ENCODE measurements at regions not wholly inside any gene's neighbourhood (a gene's known extent, or its start where the extent isn't known, plus 50 kb on each side); places are given as distances from the start of the nearest gene placed in this dataset.

DNA sequence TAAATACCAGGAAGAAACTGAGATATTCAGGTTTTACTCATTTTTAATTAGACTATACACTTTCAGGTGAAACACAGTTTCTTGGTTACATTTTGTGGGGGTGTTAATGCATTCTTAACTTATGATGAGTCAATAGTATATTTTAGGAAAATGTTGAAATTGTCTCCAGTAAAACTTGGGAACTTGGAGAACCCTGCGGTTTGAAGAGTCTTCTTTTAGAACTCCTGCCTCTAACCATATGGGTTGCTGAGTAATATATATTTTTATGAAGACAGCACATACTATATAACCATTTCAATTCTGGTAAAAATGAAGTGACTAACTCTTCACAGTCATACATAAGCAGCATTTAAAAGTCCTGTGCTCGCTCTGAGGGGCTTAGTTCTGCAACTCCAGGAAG is 308.2 kb upstream of the LRATD1 start:
- no peaks in the 10 kb centered on the region for H3K9me3 ChIP-seq (replicated peaks; ENCODE audit: control insufficient read depth, low read depth, low read length)
- H3K27ac ChIP-seq (ENCODE audit: low read length): no peak overlapping the region
- no peaks in the 10 kb centered on the region for H3K36me3 ChIP-seq (ENCODE audit: control insufficient read depth, insufficient read depth, low read length)
- no peak for DNase-seq
- no peaks in the 10 kb centered on the region for H3K4me1 ChIP-seq (ENCODE audit: control insufficient read depth, insufficient read depth, low read length)
- WGBS (ENCODE audit: insufficient coverage): 50% methylated on average over 1 of the region's 2 CpGs
- H3K4me3 ChIP-seq (ENCODE audit: low read length): no peak overlapping the region
- no peaks in the 10 kb centered on the region for H3K27me3 ChIP-seq (ENCODE audit: control insufficient read depth, insufficient read depth, low read length)

DNA sequence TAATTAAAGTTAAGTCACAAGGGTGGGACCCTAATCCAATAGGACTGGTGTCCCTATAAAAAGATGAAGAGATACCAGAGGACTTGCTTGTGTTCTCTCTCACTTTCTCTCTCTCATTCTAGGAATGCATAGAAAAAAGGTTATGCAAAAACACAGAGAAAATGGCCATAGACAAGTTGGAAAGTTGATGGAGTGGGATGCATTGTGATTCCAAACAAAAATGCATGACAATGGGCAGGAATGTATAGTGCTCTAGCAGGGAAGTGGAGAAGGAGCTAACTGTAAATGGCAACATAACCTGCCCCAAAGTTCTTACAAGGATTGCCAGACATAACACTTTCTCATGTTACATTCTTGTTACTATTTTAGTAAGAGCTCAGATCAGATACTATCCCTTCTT is 301.6 kb upstream of the LRATD1 start:
- DNase-seq: no peak
- Histone ChIP-seq H3K4me1 (ENCODE audit: control insufficient read depth, insufficient read depth, low read length) (no peaks in the 10 kb centered on the region), H3K27ac (ENCODE audit: low read length) (no peak overlapping the region), H3K36me3 (ENCODE audit: control insufficient read depth, insufficient read depth, low read length) (no peaks in the 10 kb centered on the region), H3K4me3 (ENCODE audit: low read length) (no peak overlapping the region), H3K9me3 (replicated peaks; ENCODE audit: control insufficient read depth, low read depth, low read length) (no peaks in the 10 kb centered on the region), H3K27me3 (ENCODE audit: control insufficient read depth, insufficient read depth, low read length) (no peaks in the 10 kb centered on the region)

DNA sequence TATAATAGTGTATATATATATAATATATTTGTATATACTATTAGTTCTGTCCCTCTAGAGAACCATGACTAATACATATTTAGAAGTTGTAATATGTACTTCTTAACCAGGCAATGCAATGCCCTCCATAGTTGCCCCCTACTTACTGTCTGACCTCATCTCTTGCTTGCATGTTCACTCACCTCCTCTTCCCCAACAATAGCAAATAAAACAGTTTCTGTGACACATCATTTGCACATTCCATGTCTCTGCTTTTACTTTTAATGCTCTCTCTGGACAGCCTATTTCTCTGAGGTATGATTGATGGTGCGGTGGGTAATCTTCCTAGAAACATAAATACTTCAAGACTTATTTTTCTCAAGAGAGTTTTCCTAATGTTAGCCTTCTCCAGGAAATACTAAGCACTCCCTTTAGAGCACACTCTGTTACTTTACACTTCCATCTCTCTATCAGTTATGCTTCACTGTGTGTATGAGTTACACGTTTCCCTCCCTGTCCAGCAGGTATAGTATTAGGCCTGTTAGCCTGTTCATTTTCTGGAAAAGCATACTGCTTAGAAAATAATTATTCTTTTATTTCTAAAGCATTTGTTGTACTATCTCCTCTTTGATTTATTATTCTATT is 295.6 kb upstream of the LRATD1 start:
- Histone ChIP-seq H3K9me3 (replicated peaks; ENCODE audit: control insufficient read depth, low read depth, low read length) (no peaks in the 10 kb centered on the region), H3K36me3 (ENCODE audit: control insufficient read depth, insufficient read depth, low read length) (no peaks in the 10 kb centered on the region), H3K27ac (ENCODE audit: low read length) (no peak overlapping the region), H3K4me1 (ENCODE audit: control insufficient read depth, insufficient read depth, low read length) (no peaks in the 10 kb centered on the region), H3K4me3 (ENCODE audit: low read length) (no peak overlapping the region), H3K27me3 (ENCODE audit: control insufficient read depth, insufficient read depth, low read length) (no peaks in the 10 kb centered on the region)
- no CpG with 5 or more reads among the region's 2 CpGs for WGBS (ENCODE audit: insufficient coverage)
- DNase-seq: no peak

DNA sequence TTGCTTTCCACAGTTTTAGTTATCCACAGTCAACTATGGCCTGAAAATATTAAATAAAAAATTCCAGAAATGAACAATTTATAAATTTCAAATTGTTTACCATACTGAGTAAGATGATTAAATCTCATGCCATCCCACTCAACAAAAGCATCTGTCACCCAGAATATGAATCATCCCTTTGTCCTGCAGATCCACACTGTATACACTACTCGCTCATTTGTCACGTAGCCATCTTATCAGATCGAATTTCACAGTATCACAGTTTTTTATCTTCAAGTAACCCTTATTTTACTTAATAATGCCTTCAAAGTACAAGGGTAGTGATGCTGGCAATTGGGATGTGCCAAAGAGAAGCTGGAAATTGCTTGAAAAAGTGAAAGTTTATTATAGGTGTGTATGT is 291.8 kb upstream of the LRATD1 start:
- no peak overlapping the region for H3K4me3 ChIP-seq (ENCODE audit: low read length)
- H3K27ac ChIP-seq (ENCODE audit: low read length): no peak overlapping the region
- no peaks in the 10 kb centered on the region for H3K9me3 ChIP-seq (replicated peaks; ENCODE audit: control insufficient read depth, low read depth, low read length)
- H3K27me3 ChIP-seq (ENCODE audit: control insufficient read depth, insufficient read depth, low read length): no peaks in the 10 kb centered on the region
- no CpG with 5 or more reads among the region's 3 CpGs for WGBS (ENCODE audit: insufficient coverage)
- no peaks in the 10 kb centered on the region for H3K36me3 ChIP-seq (ENCODE audit: control insufficient read depth, insufficient read depth, low read length)
- no peak for DNase-seq
- no peaks in the 10 kb centered on the region for H3K4me1 ChIP-seq (ENCODE audit: control insufficient read depth, insufficient read depth, low read length)

DNA sequence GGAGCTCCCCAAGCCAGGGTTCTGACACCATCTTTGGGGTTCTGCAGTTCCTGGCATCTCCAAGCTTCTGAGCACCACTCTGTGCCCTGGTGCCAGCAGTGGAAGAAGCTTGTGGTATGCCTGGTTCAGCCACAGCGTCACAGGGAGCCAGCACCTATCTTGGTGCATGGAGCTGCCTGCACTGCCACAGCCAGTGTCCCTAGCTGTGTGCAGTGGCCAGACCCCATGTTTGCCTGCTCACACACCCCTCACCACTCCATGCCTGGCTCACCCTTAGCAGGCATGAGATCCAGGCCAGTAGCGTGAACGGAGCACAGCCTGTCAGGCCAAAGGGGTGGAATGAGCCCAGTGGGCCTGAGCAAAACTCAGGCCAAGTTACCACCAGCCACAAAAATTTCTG is 290.2 kb upstream of the LRATD1 start:
- H3K27ac ChIP-seq (ENCODE audit: low read length): no peak overlapping the region
- no peaks in the 10 kb centered on the region for H3K36me3 ChIP-seq (ENCODE audit: control insufficient read depth, insufficient read depth, low read length)
- 100% methylated on average over 1 of the region's 3 CpGs for WGBS (ENCODE audit: insufficient coverage)
- no peaks in the 10 kb centered on the region for H3K9me3 ChIP-seq (replicated peaks; ENCODE audit: control insufficient read depth, low read depth, low read length)
- no peak overlapping the region for H3K4me3 ChIP-seq (ENCODE audit: low read length)
- H3K4me1 ChIP-seq (ENCODE audit: control insufficient read depth, insufficient read depth, low read length): no peaks in the 10 kb centered on the region
- DNase-seq: no peak
- no peaks in the 10 kb centered on the region for H3K27me3 ChIP-seq (ENCODE audit: control insufficient read depth, insufficient read depth, low read length)

DNA sequence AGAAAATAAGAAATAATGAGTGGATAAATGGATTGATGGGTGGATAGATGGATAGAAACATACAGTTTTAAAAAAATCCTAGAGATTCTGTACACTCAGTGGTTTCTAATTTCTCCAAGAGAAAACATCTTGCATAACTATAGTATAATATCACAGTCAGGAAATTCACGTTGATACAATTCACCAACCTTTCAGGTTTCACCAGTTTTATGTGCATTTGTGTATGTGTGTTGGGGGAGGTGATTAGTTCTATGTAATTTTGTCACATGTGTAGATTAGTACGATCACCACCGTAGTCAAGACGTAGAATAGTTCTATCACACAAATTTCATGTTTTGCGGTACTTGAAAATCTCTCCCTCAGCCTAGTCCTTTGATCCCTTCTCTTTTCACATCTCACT is 288.2 kb upstream of the LRATD1 start:
- no peak overlapping the region for H3K27ac ChIP-seq (ENCODE audit: low read length)
- no peaks in the 10 kb centered on the region for H3K4me1 ChIP-seq (ENCODE audit: control insufficient read depth, insufficient read depth, low read length)
- no peaks in the 10 kb centered on the region for H3K36me3 ChIP-seq (ENCODE audit: control insufficient read depth, insufficient read depth, low read length)
- DNase-seq: no peak
- H3K4me3 ChIP-seq (ENCODE audit: low read length): no peak overlapping the region
- WGBS (ENCODE audit: insufficient coverage): 100% methylated on average over 1 of the region's 5 CpGs
- H3K9me3 ChIP-seq (replicated peaks; ENCODE audit: control insufficient read depth, low read depth, low read length): no peaks in the 10 kb centered on the region
- no peaks in the 10 kb centered on the region for H3K27me3 ChIP-seq (ENCODE audit: control insufficient read depth, insufficient read depth, low read length)

DNA sequence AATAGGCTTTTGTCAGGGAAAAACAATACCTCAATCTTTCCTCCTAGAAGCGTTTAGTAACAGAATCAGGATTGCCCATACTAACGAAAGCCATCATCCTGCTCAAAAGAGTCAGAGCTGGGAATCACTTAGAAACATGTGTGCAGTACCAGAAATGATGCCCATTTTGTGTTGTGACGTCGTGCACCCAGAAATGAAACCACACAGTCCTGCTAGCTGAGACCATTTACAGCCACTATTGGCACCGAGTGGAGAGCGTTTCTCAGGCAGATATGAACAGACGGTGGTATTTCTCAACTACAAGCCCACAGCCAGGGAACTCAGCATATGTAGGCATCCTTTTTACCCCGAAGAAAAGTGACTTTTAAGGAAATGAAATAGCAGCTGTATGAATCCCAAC is 284.3 kb upstream of the LRATD1 start:
- no peaks in the 10 kb centered on the region for H3K9me3 ChIP-seq (replicated peaks; ENCODE audit: control insufficient read depth, low read depth, low read length)
- H3K4me1 ChIP-seq (ENCODE audit: control insufficient read depth, insufficient read depth, low read length): no peaks in the 10 kb centered on the region
- H3K4me3 ChIP-seq (ENCODE audit: low read length): no peak overlapping the region
- no peak overlapping the region for H3K27ac ChIP-seq (ENCODE audit: low read length)
- H3K36me3 ChIP-seq (ENCODE audit: control insufficient read depth, insufficient read depth, low read length): no peaks in the 10 kb centered on the region
- WGBS (ENCODE audit: insufficient coverage): 77% methylated on average over 6 of the region's 8 CpGs
- DNase-seq: no peak
- H3K27me3 ChIP-seq (ENCODE audit: control insufficient read depth, insufficient read depth, low read length): no peaks in the 10 kb centered on the region

DNA sequence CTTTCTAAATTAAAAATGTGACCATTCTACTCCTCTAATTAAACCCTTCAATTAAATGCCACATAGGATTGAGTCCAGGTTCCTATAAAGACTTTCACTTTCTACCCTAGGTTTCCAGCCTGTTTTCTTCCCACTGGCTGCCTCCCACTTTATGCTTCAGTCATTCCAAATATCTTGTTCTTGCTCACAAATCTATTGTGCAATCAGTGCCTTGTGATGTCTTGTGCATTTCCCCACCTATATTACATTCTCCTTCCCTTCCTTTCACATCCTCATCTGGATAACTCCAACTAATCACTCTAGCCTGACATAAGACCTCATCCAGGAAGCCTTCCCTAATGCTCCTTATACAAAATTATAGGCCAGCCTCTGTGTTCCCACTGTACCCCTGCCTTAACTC is 281.7 kb upstream of the LRATD1 start:
- no peaks in the 10 kb centered on the region for H3K4me1 ChIP-seq (ENCODE audit: control insufficient read depth, insufficient read depth, low read length)
- no peaks in the 10 kb centered on the region for H3K27me3 ChIP-seq (ENCODE audit: control insufficient read depth, insufficient read depth, low read length)
- H3K4me3 ChIP-seq (ENCODE audit: low read length): no peak overlapping the region
- H3K9me3 ChIP-seq (replicated peaks; ENCODE audit: control insufficient read depth, low read depth, low read length): no peaks in the 10 kb centered on the region
- H3K27ac ChIP-seq (ENCODE audit: low read length): no peak overlapping the region
- no peaks in the 10 kb centered on the region for H3K36me3 ChIP-seq (ENCODE audit: control insufficient read depth, insufficient read depth, low read length)
- DNase-seq: no peak

DNA sequence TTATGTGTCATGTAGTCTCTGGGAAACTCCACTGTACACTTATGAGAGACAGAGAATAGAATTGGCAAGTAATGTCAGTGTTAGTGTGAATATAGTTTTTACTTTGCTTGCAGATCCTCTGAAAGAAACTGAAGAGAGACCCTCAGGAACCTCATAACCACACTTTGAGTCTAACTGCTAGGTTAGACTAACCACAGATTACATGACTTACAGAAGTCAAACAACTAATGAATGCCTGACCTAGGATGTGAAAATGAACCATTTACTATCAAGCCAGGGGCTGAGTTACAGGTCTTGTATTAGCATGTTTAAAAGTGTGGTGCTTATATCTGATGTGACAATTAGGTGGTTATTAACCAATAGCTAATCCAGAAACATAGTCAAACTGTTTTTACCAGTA is 280.4 kb upstream of the LRATD1 start:
- no peak for DNase-seq
- H3K9me3 ChIP-seq (replicated peaks; ENCODE audit: control insufficient read depth, low read depth, low read length): no peaks in the 10 kb centered on the region
- no peaks in the 10 kb centered on the region for H3K4me1 ChIP-seq (ENCODE audit: control insufficient read depth, insufficient read depth, low read length)
- H3K27ac ChIP-seq (ENCODE audit: low read length): no peak overlapping the region
- no peaks in the 10 kb centered on the region for H3K27me3 ChIP-seq (ENCODE audit: control insufficient read depth, insufficient read depth, low read length)
- H3K4me3 ChIP-seq (ENCODE audit: low read length): no peak overlapping the region
- no peaks in the 10 kb centered on the region for H3K36me3 ChIP-seq (ENCODE audit: control insufficient read depth, insufficient read depth, low read length)

DNA sequence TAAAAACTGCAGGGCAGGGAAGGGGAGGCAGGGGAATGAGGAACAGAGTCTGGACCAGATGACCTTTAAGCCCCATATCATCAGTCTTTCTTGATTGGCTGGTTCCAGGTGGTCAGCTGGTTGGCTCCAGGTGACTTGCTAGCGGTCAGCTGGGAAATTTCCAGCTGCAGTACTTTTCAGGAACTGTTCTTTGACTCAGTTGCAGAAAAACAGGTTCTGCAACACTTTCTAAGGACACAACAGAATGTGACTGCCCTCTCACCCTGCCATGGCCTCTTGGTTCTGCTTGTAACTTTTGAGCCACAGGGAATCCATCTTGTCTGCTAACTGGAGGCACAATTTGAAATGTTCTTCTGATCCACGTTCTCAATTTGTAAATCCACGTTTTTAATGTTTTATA is 278.3 kb upstream of the LRATD1 start:
- Histone ChIP-seq H3K4me3 (ENCODE audit: low read length) (no peak overlapping the region), H3K9me3 (replicated peaks; ENCODE audit: control insufficient read depth, low read depth, low read length) (no peaks in the 10 kb centered on the region), H3K27ac (ENCODE audit: low read length) (no peak overlapping the region), H3K4me1 (ENCODE audit: control insufficient read depth, insufficient read depth, low read length) (no peaks in the 10 kb centered on the region), H3K27me3 (ENCODE audit: control insufficient read depth, insufficient read depth, low read length) (no peaks in the 10 kb centered on the region), H3K36me3 (ENCODE audit: control insufficient read depth, insufficient read depth, low read length) (no peaks in the 10 kb centered on the region)
- no peak for DNase-seq
- 71% methylated on average over 1 of the region's 3 CpGs for WGBS (ENCODE audit: insufficient coverage)

DNA sequence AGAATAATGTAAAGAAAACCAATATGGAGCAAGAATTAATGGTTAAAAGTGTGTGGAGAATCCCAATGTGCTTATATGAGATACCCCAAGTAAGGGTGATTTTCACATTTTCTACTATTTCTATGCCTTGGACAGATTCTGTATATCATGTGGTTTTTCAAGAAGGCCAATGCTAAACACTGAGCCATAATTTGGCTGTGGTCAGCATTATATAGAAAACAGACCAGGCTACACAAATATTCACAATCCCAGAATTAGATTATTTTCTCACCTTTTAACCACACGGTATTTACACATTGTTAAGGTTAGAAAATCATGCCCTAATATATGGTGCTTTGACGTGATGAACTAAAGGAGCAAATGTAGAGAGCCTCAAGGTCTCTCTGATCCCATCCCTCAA is 277.4 kb upstream of the LRATD1 start:
- Histone ChIP-seq H3K4me3 (ENCODE audit: low read length) (no peak overlapping the region), H3K4me1 (ENCODE audit: control insufficient read depth, insufficient read depth, low read length) (no peaks in the 10 kb centered on the region), H3K27ac (ENCODE audit: low read length) (no peak overlapping the region), H3K9me3 (replicated peaks; ENCODE audit: control insufficient read depth, low read depth, low read length) (no peaks in the 10 kb centered on the region), H3K27me3 (ENCODE audit: control insufficient read depth, insufficient read depth, low read length) (no peaks in the 10 kb centered on the region), H3K36me3 (ENCODE audit: control insufficient read depth, insufficient read depth, low read length) (no peaks in the 10 kb centered on the region)
- 86% methylated on average over 1 of the region's 2 CpGs for WGBS (ENCODE audit: insufficient coverage)
- DNase-seq: no peak
